ENCODE measurements at regions not wholly inside any gene's neighbourhood (a gene's known extent, or its start where the extent isn't known, plus 50 kb on each side); places are given as distances from the start of the nearest gene placed in this dataset.
A peak's percentile ranks its signal among the peaks of the same experiment; 100 is the strongest.

DNA sequence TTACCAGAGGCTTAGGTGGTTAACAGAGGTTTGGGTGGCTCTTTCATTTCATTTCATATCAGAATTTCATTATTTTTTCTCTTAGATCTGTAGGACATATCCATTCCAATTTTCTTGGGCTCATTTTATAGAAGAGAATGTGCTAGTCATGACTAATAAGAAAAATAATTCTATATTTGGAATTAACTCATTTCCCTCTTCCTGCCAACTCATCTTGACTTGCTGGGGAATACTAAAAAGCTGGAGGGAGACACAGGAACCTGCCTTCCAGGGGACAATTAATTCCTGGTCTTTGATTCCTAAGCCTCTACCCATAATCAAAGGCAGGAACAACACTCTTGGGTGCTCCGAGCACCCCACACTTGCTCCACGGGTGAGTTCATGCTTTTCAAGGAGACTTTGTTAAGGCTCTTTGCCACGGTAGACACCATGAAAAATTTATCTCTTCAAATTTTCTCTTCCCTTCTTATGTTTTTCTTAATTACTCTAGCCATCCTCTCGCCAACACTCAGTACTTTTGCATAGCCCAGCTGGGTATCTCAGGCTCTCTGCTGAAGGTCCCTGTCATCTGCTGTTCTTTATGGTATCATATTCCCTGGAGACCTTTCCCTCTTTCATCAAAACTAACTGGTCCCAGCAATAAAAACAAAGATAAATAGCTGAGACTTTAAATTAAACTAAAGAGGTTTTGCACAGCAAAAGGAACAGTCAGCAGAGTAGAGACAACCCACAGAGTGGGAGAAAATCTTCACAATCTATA, 273.9 kb downstream of the NPR3 start:
- no peak overlapping the region for H3K27ac ChIP-seq (ENCODE audit: low read depth)
- H2AFZ ChIP-seq: no peak overlapping the region
- H3K9me2 ChIP-seq (ENCODE audit: insufficient read depth): no peaks in the 10 kb centered on the region
- Mint-ChIP-seq H3K9me3 (no peaks in the 10 kb centered on the region), H3K27ac (no peak overlapping the region), H3K4me3 (no peak overlapping the region), H3K4me1 (no peaks in the 10 kb centered on the region), H3K36me3 (ENCODE audit: low read depth) (no peaks in the 10 kb centered on the region), H3K27me3 (ENCODE audit: insufficient read depth, low read depth, poor library complexity) (peaks cover 2% of the 10 kb centered on the region)
- no peak for ATAC-seq
- DNase-seq (ENCODE audit: low spot score): no peak
- H4K20me1 ChIP-seq (replicated peaks; ENCODE audit: insufficient read depth): no peaks in the 10 kb centered on the region
- H3K36me3 ChIP-seq (ENCODE audit: insufficient read depth): no peaks in the 10 kb centered on the region
- no peaks in the 10 kb centered on the region for H3K79me2 ChIP-seq (replicated peaks; ENCODE audit: insufficient read depth)
- no peaks in the 10 kb centered on the region for H3F3A ChIP-seq (replicated peaks; ENCODE audit: low read depth)
- H3K4me1 ChIP-seq (ENCODE audit: insufficient read depth): no peaks in the 10 kb centered on the region
- no peak overlapping the region for H3K4me3 ChIP-seq
- H3K27me3 ChIP-seq (ENCODE audit: insufficient read depth): no peaks in the 10 kb centered on the region
- H3K4me2 ChIP-seq: no peak overlapping the region
- TF ChIP-seq, protein P1, sequence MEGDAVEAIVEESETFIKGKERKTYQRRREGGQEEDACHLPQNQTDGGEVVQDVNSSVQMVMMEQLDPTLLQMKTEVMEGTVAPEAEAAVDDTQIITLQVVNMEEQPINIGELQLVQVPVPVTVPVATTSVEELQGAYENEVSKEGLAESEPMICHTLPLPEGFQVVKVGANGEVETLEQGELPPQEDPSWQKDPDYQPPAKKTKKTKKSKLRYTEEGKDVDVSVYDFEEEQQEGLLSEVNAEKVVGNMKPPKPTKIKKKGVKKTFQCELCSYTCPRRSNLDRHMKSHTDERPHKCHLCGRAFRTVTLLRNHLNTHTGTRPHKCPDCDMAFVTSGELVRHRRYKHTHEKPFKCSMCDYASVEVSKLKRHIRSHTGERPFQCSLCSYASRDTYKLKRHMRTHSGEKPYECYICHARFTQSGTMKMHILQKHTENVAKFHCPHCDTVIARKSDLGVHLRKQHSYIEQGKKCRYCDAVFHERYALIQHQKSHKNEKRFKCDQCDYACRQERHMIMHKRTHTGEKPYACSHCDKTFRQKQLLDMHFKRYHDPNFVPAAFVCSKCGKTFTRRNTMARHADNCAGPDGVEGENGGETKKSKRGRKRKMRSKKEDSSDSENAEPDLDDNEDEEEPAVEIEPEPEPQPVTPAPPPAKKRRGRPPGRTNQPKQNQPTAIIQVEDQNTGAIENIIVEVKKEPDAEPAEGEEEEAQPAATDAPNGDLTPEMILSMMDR (conservative IDR thresholded peaks at IDR 0.05; ENCODE audit: low read depth in 2 of 2): no peak
- TF ChIP-seq POLR2AphosphoS5 (IDR thresholded peaks at IDR 0.05; ENCODE audit: low read depth) (no peak), CREB1 (CRISPR knock-in tag; IDR thresholded peaks at IDR 0.05; ENCODE audit: low read depth) (no peak), EZH2phosphoT487 (IDR thresholded peaks at IDR 0.05; ENCODE audit: unreplicated experiment) (no peak)

DNA sequence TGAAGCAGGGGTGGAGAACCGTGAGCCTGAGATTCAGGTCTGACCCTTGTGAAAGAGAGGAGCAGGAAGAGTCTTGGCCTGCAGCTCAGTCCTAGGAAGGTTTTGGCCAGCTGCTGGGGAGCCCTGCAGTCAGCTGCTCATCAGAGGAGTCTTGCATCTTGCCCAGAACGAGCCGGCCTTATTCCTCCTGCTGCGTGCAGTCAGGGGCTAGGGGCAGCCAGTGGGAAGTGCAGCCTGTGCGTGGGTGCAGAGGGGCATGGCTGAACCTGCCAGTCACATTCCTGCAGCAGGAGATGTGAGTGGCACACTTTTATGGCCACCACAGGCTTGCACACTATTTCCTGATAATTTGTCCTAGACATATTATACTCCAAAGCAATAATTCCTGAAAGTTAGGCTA, 278.7 kb downstream of the NPR3 start:
- Histone ChIP-seq H3K4me1 (ENCODE audit: insufficient read depth) (no peaks in the 10 kb centered on the region), H3K36me3 (ENCODE audit: insufficient read depth) (no peaks in the 10 kb centered on the region), H4K20me1 (replicated peaks; ENCODE audit: insufficient read depth) (no peaks in the 10 kb centered on the region), H3F3A (replicated peaks; ENCODE audit: low read depth) (no peaks in the 10 kb centered on the region), H3K4me2 (no peak overlapping the region), H3K79me2 (replicated peaks; ENCODE audit: insufficient read depth) (no peaks in the 10 kb centered on the region), H2AFZ (0 out of 2 replicates have a peak overlapping the region, but pooled peaks have one; percentile 35), H3K27me3 (ENCODE audit: insufficient read depth) (no peaks in the 10 kb centered on the region), H3K4me3 (no peak overlapping the region), H3K27ac (ENCODE audit: low read depth) (no peak overlapping the region), H3K9me2 (ENCODE audit: insufficient read depth) (no peaks in the 10 kb centered on the region)
- DNase-seq (ENCODE audit: low spot score): no peak
- Mint-ChIP-seq H3K9me3 (no peaks in the 10 kb centered on the region), H3K4me3 (no peak overlapping the region), H3K36me3 (ENCODE audit: low read depth) (no peaks in the 10 kb centered on the region), H3K27ac (no peak overlapping the region), H3K4me1 (peaks cover 4% of the 10 kb centered on the region; the same call in 2 of the 3 replicates), H3K27me3 (ENCODE audit: insufficient read depth, low read depth, poor library complexity) (peaks cover 2% of the 10 kb centered on the region)
- ATAC-seq: no peak; the same call in 2 of the 3 replicates
- TF ChIP-seq POLR2AphosphoS5 (IDR thresholded peaks at IDR 0.05; ENCODE audit: low read depth) (no peak), EZH2phosphoT487 (IDR thresholded peaks at IDR 0.05; ENCODE audit: unreplicated experiment) (no peak)

DNA sequence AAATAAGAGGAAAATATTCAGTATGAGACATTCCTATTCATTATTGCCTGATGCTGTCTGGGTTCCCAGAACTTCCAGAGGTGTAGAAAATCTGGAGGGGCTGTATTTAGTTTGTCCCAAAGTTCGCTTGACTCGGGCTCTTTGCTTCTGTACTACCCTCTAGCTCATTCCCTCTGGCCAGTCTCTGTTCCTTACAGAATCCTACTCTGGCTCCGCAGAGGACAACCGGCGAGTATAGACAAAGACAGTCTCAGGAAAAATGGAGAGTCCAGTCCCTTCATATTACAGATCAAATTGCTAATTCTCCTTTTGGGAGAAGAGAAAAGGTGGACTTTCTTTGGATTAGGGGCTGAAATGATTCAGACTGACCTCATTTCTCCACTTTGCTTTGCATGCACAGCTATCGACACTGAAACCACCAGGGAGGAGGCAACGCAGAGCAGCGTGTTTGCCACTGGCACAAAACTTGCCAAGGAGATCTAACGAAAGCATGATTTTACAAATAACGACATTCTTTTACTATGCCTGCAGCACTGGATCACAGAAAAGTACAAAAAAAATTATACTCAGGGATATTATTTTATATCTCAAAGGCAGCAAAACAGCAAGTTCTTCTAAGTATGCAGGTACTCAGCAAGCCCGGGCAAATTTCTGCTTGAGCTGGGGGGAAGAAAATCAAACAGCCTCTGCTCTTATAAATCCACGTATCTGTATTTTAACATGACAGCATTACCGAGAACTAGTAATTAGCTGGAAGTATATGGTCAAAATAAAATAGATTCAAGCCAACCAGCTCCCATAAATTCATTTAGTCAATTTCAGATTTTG, 279.7 kb downstream of the NPR3 start:
- no peaks in the 10 kb centered on the region for H3K27me3 ChIP-seq (ENCODE audit: insufficient read depth)
- DNase-seq (ENCODE audit: low spot score): no peak
- H3K4me1 ChIP-seq (ENCODE audit: insufficient read depth): no peaks in the 10 kb centered on the region
- Mint-ChIP-seq H3K9me3 (no peaks in the 10 kb centered on the region), H3K27me3 (ENCODE audit: insufficient read depth, low read depth, poor library complexity) (peaks cover 2% of the 10 kb centered on the region), H3K36me3 (ENCODE audit: low read depth) (no peaks in the 10 kb centered on the region), H3K4me3 (no peak overlapping the region), H3K27ac (peak overlapping the region; percentile 43; the same call in 1 of the 2 replicates), H3K4me1 (peaks cover 4% of the 10 kb centered on the region; the same call in 2 of the 3 replicates)
- no peaks in the 10 kb centered on the region for H3K79me2 ChIP-seq (replicated peaks; ENCODE audit: insufficient read depth)
- no peaks in the 10 kb centered on the region for H4K20me1 ChIP-seq (replicated peaks; ENCODE audit: insufficient read depth)
- no peaks in the 10 kb centered on the region for H3K36me3 ChIP-seq (ENCODE audit: insufficient read depth)
- no peaks in the 10 kb centered on the region for H3F3A ChIP-seq (replicated peaks; ENCODE audit: low read depth)
- H3K4me2 ChIP-seq: no peak overlapping the region
- no peak overlapping the region for H3K4me3 ChIP-seq
- peak overlapping the region; percentile 67; the same call in 1 of the 2 replicates for H2AFZ ChIP-seq
- no peaks in the 10 kb centered on the region for H3K9me2 ChIP-seq (ENCODE audit: insufficient read depth)
- H3K27ac ChIP-seq (ENCODE audit: low read depth): no peak overlapping the region
- no peak for ATAC-seq
- TF ChIP-seq, protein P2, sequence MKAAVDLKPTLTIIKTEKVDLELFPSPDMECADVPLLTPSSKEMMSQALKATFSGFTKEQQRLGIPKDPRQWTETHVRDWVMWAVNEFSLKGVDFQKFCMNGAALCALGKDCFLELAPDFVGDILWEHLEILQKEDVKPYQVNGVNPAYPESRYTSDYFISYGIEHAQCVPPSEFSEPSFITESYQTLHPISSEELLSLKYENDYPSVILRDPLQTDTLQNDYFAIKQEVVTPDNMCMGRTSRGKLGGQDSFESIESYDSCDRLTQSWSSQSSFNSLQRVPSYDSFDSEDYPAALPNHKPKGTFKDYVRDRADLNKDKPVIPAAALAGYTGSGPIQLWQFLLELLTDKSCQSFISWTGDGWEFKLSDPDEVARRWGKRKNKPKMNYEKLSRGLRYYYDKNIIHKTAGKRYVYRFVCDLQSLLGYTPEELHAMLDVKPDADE (IDR thresholded peaks at IDR 0.05): no peak
- no peak for TF ChIP-seq ZNF114 (CRISPR knock-in tag; IDR thresholded peaks at IDR 0.05)
- no peak for TF ChIP-seq CREB1 (CRISPR knock-in tag; IDR thresholded peaks at IDR 0.05; ENCODE audit: low read depth)

Measured in GM23338 (cell line).